Ovary (tissue), 7 donors: ENCODE measurements at regions not wholly inside any gene's neighbourhood (a gene's known extent, or its start where the extent isn't known, plus 50 kb on each side); places are given as distances from the start of the nearest gene placed in this dataset.

Experiments used
- DNase-seq, 5 donors: peaks; one replicate each; pipeline ENCODE4 v3.0.0-alpha.2; 2019 to 2020
- H3K27ac ChIP-seq, 2 donors: fragments of 200-600 bp; one replicate each; pipeline versions ENCODE4 v1.5.1 to v1.8.0; 2019 to 2022
- H3K27me3 ChIP-seq: fragments of 200-600 bp; one replicate; pipeline ENCODE4 v1.8.0; 2022
- H3K36me3 ChIP-seq: fragments of 200-600 bp; sonication (generic); one replicate; pipeline ENCODE4 v1.5.1; 2019
- H3K4me1 ChIP-seq: one replicate; pipeline ENCODE4 v1.8.1; 2013; ENCODE audit warnings: mild to moderate bottlenecking, moderate library complexity; ENCODE audit not compliant: insufficient read depth
- H3K4me3 ChIP-seq: fragments of 200-600 bp; sonication (generic); one replicate; pipeline ENCODE4 v1.5.1; 2017
- H3K9me3 ChIP-seq, 2 donors: fragments of 200-600 bp in 1 of 2; sonication (generic) in 1 of 2; one replicate each; pipeline versions ENCODE4 v1.5.1 to v1.8.1; 2013 to 2019; ENCODE audit warnings: mild to moderate bottlenecking in 1 of 2, moderate library complexity in 1 of 2
- EP300 ChIP-seq: sonication (generic); formaldehyde crosslinking; IDR thresholded peaks from one replicate; pipeline ENCODE4 v1.6.1; 2017; ENCODE audit warnings: antibody characterized with exemption
- POLR2A ChIP-seq: fragments of 450-650 bp; IDR thresholded peaks from one replicate; pipeline ENCODE4 v1.6.1; 2017; ENCODE audit warnings: antibody characterized with exemption, mild to moderate bottlenecking, moderate library complexity
- WGBS, 3 donors: extraction: QIAGEN DNeasy Blood & Tissue Kit in 1 of 3; methylation state at CpG; one replicate each; pipeline versions ENCODE4 v1.1.5 to v1.1.7; 2013 to 2017; 5-methylcytosine and 5-hydroxymethylcytosine counted together
- intact Hi-C, 4 donors: fragments of 100-400 bp; cut with DNase I; formaldehyde crosslinking; loops; one replicate each; pipeline versions ENCODE4 v1.11.0 to v1.15.1; 2022 to 2023
- TF ChIP-seq, protein P1 (sequence below), 3 donors: fragments of 450-650 bp in 2 of 3; fragments of 200-600 bp in 1 of 3; IDR thresholded peaks; one replicate each; pipeline versions ENCODE4 v1.5.1 to v1.8.0; 2016 to 2022; ENCODE audit warnings: antibody characterized with exemption in 3 of 3, mild to moderate bottlenecking in 1 of 3
- donor health status: DM: no; HTN: no; CAD: no; lungs with moderate emphysema.
- donor health status: DM: no; HTN: no; CAD: no.
- donor health status: Bipolar disorder and iron deficiency.
- donor health status: DM: no; HTN: no; CAD: no.
- donor health status: DM: yes; HTN: yes; CAD: no.

DNA sequence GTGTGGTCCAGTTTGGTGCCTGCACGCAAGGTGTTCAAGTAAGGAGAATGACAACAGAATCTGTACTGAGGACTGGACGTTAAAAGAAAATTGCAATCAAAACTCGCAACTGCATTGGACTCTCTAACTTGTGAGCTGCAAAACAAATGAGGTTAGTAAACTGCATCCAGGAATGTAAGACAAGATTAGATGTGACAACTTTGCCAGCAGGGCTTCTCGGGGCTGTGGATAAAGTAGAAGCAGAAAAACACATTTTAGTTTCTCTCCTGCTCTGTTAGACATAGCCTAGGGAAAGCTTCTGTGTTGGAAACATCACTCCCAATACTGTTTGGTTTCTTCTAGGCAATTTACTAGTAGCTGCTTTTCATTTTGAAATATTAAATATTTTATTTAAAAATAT is 338.2 kb upstream of the NAV3 start:
- Histone ChIP-seq H3K27ac (no peak overlapping the region), H3K27me3 (no peaks in the 10 kb centered on the region), H3K9me3 (no peaks in the 10 kb centered on the region), H3K4me1 (peaks cover 14% of the 10 kb centered on the region), H3K4me3 (no peak overlapping the region), H3K36me3 (no peaks in the 10 kb centered on the region)
- TF ChIP-seq EP300 (no peak), POLR2A (no peak)
- intact Hi-C loops: no loop called here
- no peak for DNase-seq
- 48 to 51% (median 49%) methylated on average over 4 of the region's 4 CpGs for WGBS, 3 donors

DNA sequence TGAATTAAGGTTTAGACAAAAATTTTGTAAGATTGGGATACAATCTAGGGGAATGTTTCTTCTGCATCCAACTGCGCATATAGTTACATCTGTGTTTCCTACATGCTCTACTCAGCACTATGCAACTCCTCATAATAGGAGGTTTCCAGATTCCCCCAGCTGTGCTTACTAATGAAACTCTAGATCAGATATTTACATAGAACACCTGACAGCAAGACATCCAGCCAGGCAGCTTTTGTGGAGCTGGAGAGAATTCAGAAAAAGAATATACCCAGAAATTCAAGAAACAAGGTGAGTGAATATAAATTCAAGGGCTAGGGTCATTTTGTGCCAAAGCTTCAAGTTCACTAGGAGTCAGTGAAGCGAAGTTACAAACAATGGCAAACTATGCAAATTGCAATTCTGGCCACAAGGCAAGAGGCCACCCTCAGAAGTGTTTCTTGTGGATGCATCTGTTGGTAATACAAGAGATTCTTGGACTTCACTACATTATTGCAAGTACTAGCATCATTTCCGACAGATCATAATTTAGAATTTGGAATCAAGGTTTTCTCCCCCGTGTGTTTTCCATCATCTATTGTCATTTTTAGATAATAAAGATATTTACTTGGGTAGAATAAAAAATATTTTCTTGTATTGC is 341.2 kb upstream of the NAV3 start:
- 73 to 88% (median 73%) methylated on average over 4 of the region's 4 CpGs for WGBS, 3 donors
- no peak for DNase-seq
- no peak overlapping the region for H3K27ac ChIP-seq
- intact Hi-C loops: no loop called here
- H3K27me3 ChIP-seq: no peaks in the 10 kb centered on the region
- H3K36me3 ChIP-seq: no peaks in the 10 kb centered on the region
- no peak overlapping the region for H3K4me3 ChIP-seq
- H3K4me1 ChIP-seq: peaks cover 17% of the 10 kb centered on the region
- TF ChIP-seq POLR2A (no peak), EP300 (no peak)
- TF ChIP-seq, protein P1, sequence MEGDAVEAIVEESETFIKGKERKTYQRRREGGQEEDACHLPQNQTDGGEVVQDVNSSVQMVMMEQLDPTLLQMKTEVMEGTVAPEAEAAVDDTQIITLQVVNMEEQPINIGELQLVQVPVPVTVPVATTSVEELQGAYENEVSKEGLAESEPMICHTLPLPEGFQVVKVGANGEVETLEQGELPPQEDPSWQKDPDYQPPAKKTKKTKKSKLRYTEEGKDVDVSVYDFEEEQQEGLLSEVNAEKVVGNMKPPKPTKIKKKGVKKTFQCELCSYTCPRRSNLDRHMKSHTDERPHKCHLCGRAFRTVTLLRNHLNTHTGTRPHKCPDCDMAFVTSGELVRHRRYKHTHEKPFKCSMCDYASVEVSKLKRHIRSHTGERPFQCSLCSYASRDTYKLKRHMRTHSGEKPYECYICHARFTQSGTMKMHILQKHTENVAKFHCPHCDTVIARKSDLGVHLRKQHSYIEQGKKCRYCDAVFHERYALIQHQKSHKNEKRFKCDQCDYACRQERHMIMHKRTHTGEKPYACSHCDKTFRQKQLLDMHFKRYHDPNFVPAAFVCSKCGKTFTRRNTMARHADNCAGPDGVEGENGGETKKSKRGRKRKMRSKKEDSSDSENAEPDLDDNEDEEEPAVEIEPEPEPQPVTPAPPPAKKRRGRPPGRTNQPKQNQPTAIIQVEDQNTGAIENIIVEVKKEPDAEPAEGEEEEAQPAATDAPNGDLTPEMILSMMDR (IDR thresholded peaks at IDR 0.05): no peak
- H3K9me3 ChIP-seq: no peaks in the 10 kb centered on the region

DNA sequence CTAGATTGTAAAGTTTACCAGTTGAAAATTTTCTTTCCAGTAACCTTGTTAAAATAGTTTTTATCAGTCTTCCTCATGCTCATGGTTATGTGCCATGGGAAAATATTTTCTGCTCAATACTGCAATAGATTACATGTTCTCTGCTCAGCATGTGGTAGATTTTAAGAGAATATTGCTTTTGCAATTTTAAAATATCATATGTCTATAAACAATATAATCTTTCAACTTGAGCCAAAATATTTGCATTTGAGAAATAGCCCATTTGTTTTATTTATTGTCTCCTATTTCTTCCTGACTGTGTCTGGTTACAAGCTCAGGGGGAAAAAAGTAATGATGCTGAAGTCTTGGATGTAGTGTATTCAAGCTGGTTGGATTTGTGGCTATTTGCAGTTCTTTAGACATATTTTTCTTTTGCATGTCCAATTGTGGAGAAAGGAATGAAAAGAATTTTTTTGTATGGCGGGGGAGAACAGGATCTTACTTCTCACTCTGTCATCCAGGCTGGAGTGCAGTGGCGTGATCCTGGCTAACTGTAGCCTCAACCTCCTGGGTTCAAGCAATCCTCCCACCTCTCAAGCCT is 342.6 kb upstream of the NAV3 start:
- TF ChIP-seq, protein P1 (IDR thresholded peaks at IDR 0.05): no peak
- TF ChIP-seq EP300 (no peak), POLR2A (no peak)
- 5 to 14% (median 13%) methylated on average over 2 of the region's 2 CpGs for WGBS, 3 donors
- intact Hi-C loops: no loop called here
- no peaks in the 10 kb centered on the region for H3K9me3 ChIP-seq
- H3K4me3 ChIP-seq: no peak overlapping the region
- no peak overlapping the region for H3K27ac ChIP-seq
- H3K27me3 ChIP-seq: no peaks in the 10 kb centered on the region
- DNase-seq: no peak
- H3K36me3 ChIP-seq: no peaks in the 10 kb centered on the region
- peaks cover 14% of the 10 kb centered on the region for H3K4me1 ChIP-seq

DNA sequence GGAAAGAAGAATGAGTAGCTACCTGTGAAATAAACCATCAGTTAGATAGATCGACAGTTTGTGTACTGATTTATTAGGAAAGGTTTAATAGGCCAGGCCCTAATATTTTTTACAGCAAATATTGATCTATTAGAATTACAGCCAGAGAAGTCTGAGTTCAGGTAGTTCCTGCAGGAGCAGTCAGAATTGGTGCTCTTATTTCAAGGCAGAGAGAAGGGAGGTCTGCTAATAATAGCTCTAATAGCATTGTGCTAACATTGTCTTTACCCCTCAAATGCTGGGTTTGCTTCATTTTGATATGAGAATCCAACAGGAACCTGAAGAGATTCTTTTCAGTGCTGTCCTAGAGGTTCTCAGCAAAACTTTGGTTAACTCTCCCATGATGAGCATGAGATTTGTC is 343.8 kb upstream of the NAV3 start:
- H3K27ac ChIP-seq: no peak overlapping the region
- H3K27me3 ChIP-seq: no peaks in the 10 kb centered on the region
- no peaks in the 10 kb centered on the region for H3K36me3 ChIP-seq
- 86 to 97% (median 93%) methylated on average over 1 of the region's 1 CpG for WGBS, 3 donors
- peaks cover 10% of the 10 kb centered on the region for H3K4me1 ChIP-seq
- H3K4me3 ChIP-seq: no peak overlapping the region
- intact Hi-C loops: no loop called here
- DNase-seq: no peak
- TF ChIP-seq, protein P1 (IDR thresholded peaks at IDR 0.05): no peak
- TF ChIP-seq POLR2A (no peak), EP300 (no peak)
- H3K9me3 ChIP-seq: no peaks in the 10 kb centered on the region
